T-cell (primary cell): ENCODE measurements at regions not wholly inside any gene's neighbourhood (a gene's known extent, or its start where the extent isn't known, plus 50 kb on each side); places are given as distances from the start of the nearest gene placed in this dataset.

Experiments
- ATAC-seq, 4 experiments: fragments of 200-7000 bp in 3 of 4; fragments of 150-1000 bp in 1 of 4; cut with Tn5 transposase; replicated peaks in 1 of 4; 1 replicate in 3 of 4; 2 replicates in 1 of 4; pipeline ENCODE4 v1.10.0; 2021; ENCODE audit warnings: moderate library complexity in 3 of 4, mild to moderate bottlenecking in 2 of 4, moderate number of reproducible peaks in 1 of 4
- CTCF ChIA-PET, 2 donors: fragments of 300-600 bp; sonication (Branson Sonifier 250); formaldehyde crosslinking; loops; one replicate each; lab custom pipeline; 2022; ENCODE audit warnings: antibody characterized with exemption in 2 of 2; lab: Charles Lee
- POLR2A ChIA-PET, 2 donors: fragments of 300-600 bp; sonication (Branson Sonifier 250); formaldehyde crosslinking; loops; one replicate each; lab custom pipeline; 2022; ENCODE audit warnings: antibody characterized with exemption in 2 of 2; lab: Charles Lee
- DNase-seq, 35 experiments: peaks; one replicate each; pipeline versions ENCODE4 v3.0.0 to v3.0.0-alpha.2; 2013 to 2023
- H3K27ac ChIP-seq: one replicate; pipeline ENCODE4 v1.5.1; 2013; ENCODE audit warnings: low read length
- H3K27me3 ChIP-seq, 2 experiments: replicated peaks in 1 of 2; 1 replicate in 1 of 2; 2 replicates in 1 of 2; pipeline versions ENCODE4 v1.6.1 to v1.7.0; 2013; ENCODE audit warnings: low read length in 1 of 2, mixed read lengths in 1 of 2; ENCODE audit not compliant: control insufficient read depth in 2 of 2, insufficient read depth in 2 of 2; ENCODE audit errors: extremely low read depth in 1 of 2
- H3K36me3 ChIP-seq, 2 donors: 1 replicate in 1 of 2; 2 replicates in 1 of 2; pipeline versions ENCODE4 v1.6.1 to v1.7.0; 2013; ENCODE audit warnings: low read length in 1 of 2; ENCODE audit not compliant: control insufficient read depth in 2 of 2, insufficient read depth in 1 of 2; ENCODE audit errors: extremely low read depth in 1 of 2
- H3K4me1 ChIP-seq, 2 experiments: 1 replicate in 1 of 2; 2 replicates in 1 of 2; pipeline versions ENCODE4 v1.6.1 to v1.7.0; 2013; ENCODE audit warnings: low read length in 2 of 2, mixed read lengths in 1 of 2; ENCODE audit not compliant: insufficient read depth in 2 of 2, control insufficient read depth in 1 of 2; ENCODE audit errors: extremely low read depth in 1 of 2
- H3K4me3 ChIP-seq, 2 donors: 1 replicate in 1 of 2; 2 replicates in 1 of 2; pipeline versions ENCODE4 v1.5.1 to v1.7.0; 2013; ENCODE audit warnings: mild to moderate bottlenecking in 2 of 2, low read length in 1 of 2, moderate library complexity in 1 of 2; ENCODE audit not compliant: control insufficient read depth in 1 of 2; ENCODE audit errors: extremely low read depth in 1 of 2
- H3K9me3 ChIP-seq: 2 replicates; pipeline ENCODE4 v1.7.0; 2013
- H3K27ac Mint-ChIP-seq, 2 donors: one replicate each; pipeline ENCODE4 v1.8.0; 2020 to 2021; ENCODE audit warnings: mild to moderate bottlenecking in 2 of 2, mixed read lengths in 2 of 2
- H3K27me3 Mint-ChIP-seq, 2 donors: one replicate each; pipeline ENCODE4 v1.8.0; 2021 to 2022; ENCODE audit warnings: mixed read lengths in 2 of 2
- H3K36me3 Mint-ChIP-seq: one replicate; pipeline ENCODE4 v1.8.0; 2021; ENCODE audit warnings: mixed read lengths
- H3K4me1 Mint-ChIP-seq, 3 donors: one replicate each; pipeline ENCODE4 v1.8.0; 2020 to 2022; ENCODE audit warnings: mixed read lengths in 3 of 3, mild to moderate bottlenecking in 1 of 3
- H3K4me3 Mint-ChIP-seq, 3 donors: one replicate each; pipeline ENCODE4 v1.8.0; 2020 to 2022; ENCODE audit warnings: mild to moderate bottlenecking in 3 of 3, mixed read lengths in 3 of 3, moderate library complexity in 3 of 3
- H3K9me3 Mint-ChIP-seq, 3 donors: one replicate each; pipeline ENCODE4 v1.8.0; 2020 to 2022; ENCODE audit warnings: mixed read lengths in 3 of 3
- WGBS: methylation state at CpG from one replicate; pipeline ENCODE4 v1.1.5; 2013; ENCODE audit warnings: missing lambda C conversion rate; ENCODE audit not compliant: insufficient coverage; 5-methylcytosine and 5-hydroxymethylcytosine counted together

GRCh38 chr21:32122082-32122481, 156.8 kb downstream of the MIS18A start:
- no peaks in the 10 kb centered on the region for H3K36me3 Mint-ChIP-seq
- DNase-seq (no peak), ATAC-seq (no peak)
- H3K4me1 Mint-ChIP-seq, result no peaks in the 10 kb centered on the region
- Histone ChIP-seq H3K27ac (no peak overlapping the region), H3K9me3 (no peaks in the 10 kb centered on the region), H3K36me3 (no peaks in the 10 kb centered on the region), H3K4me1 (no peaks in the 10 kb centered on the region), H3K27me3 (peaks cover 0 to 4% of the 10 kb centered on the region in 2 experiments), H3K4me3 (no peak overlapping the region)
- ChIA-PET CTCF (no interaction called here), POLR2A (no interaction called here)
- H3K9me3 Mint-ChIP-seq, result peaks cover 2 to 14% (median 3%) of the 10 kb centered on the region in 3 donors
- WGBS, result 92% methylated on average over 2 of the region's 2 CpGs
- no peak overlapping the region for H3K4me3 Mint-ChIP-seq
- peaks cover 10 to 25% of the 10 kb centered on the region in 2 donors for H3K27me3 Mint-ChIP-seq
- H3K27ac Mint-ChIP-seq, result no peak overlapping the region

- no peaks in the 10 kb centered on the region for H3K9me3 ChIP-seq
- no peak overlapping the region for H3K4me3 ChIP-seq
- Mint-ChIP-seq H3K4me1 (no peaks in the 10 kb centered on the region), H3K36me3 (no peaks in the 10 kb centered on the region), H3K27me3 (peaks cover 9 to 17% of the 10 kb centered on the region in 2 donors), H3K27ac (no peak overlapping the region), H3K4me3 (no peak overlapping the region), H3K9me3 (peaks cover 2 to 14% (median 3%) of the 10 kb centered on the region in 3 donors)
- ATAC-seq, result no peak
- no peak overlapping the region for H3K27ac ChIP-seq
- no peaks in the 10 kb centered on the region for H3K36me3 ChIP-seq
- peaks cover 0 to 4% of the 10 kb centered on the region in 2 experiments for H3K27me3 ChIP-seq
- H3K4me1 ChIP-seq, result no peaks in the 10 kb centered on the region
- CTCF ChIA-PET, result no interaction called here
- DNase-seq, result no peak
- POLR2A ChIA-PET, result no interaction called here
- 90% methylated on average over 2 of the region's 3 CpGs for WGBS
Measured at GRCh38 chr21:32120230-32120629, 158.6 kb downstream of the MIS18A start.

GRCh38 chr21:32119811-32120210, 159.0 kb downstream of the MIS18A start:
- no peak for ATAC-seq
- no peak overlapping the region for H3K27ac ChIP-seq
- POLR2A ChIA-PET, result no interaction called here

GRCh38 chr21:32119389-32119788, 159.5 kb downstream of the MIS18A start:
- WGBS, result no CpG with 5 or more reads among the region's 4 CpGs
- H3K4me3 Mint-ChIP-seq, result no peak overlapping the region
- H3K27me3 Mint-ChIP-seq, result peaks cover 6 to 17% of the 10 kb centered on the region in 2 donors
- no peak overlapping the region for H3K27ac Mint-ChIP-seq
- ChIA-PET CTCF (no interaction called here), POLR2A (no interaction called here)
- Histone ChIP-seq H3K27ac (no peak overlapping the region), H3K36me3 (no peaks in the 10 kb centered on the region), H3K4me1 (no peaks in the 10 kb centered on the region), H3K9me3 (no peaks in the 10 kb centered on the region), H3K4me3 (no peak overlapping the region), H3K27me3 (peaks cover 0 to 4% of the 10 kb centered on the region in 2 experiments)
- H3K9me3 Mint-ChIP-seq, result peaks cover 0 to 11% (median 2%) of the 10 kb centered on the region in 3 donors
- no peaks in the 10 kb centered on the region for H3K4me1 Mint-ChIP-seq
- no peaks in the 10 kb centered on the region for H3K36me3 Mint-ChIP-seq
- ATAC-seq (no peak), DNase-seq (no peak)

More at GRCh38 chr21:32119811-32120210, 159.0 kb downstream of the MIS18A start:
- H3K27me3 Mint-ChIP-seq, result peaks cover 9 to 17% of the 10 kb centered on the region in 2 donors
- no peak overlapping the region for H3K27ac Mint-ChIP-seq
- no CpG with 5 or more reads among the region's 1 CpG for WGBS
- H3K4me1 ChIP-seq, result no peaks in the 10 kb centered on the region
- H3K9me3 Mint-ChIP-seq, result peaks cover 2 to 14% (median 3%) of the 10 kb centered on the region in 3 donors
- no peaks in the 10 kb centered on the region for H3K36me3 ChIP-seq
- CTCF ChIA-PET, result no interaction called here
- no peak overlapping the region for H3K4me3 ChIP-seq
- H3K36me3 Mint-ChIP-seq, result no peaks in the 10 kb centered on the region
- H3K4me3 Mint-ChIP-seq, result no peak overlapping the region
- no peak for DNase-seq
- H3K27me3 ChIP-seq, result peaks cover 0 to 4% of the 10 kb centered on the region in 2 experiments
- no peaks in the 10 kb centered on the region for H3K4me1 Mint-ChIP-seq
- H3K9me3 ChIP-seq, result no peaks in the 10 kb centered on the region

- WGBS, result 89% methylated on average over 3 of the region's 11 CpGs
- Mint-ChIP-seq H3K27me3 (peaks cover 11 to 14% of the 10 kb centered on the region in 2 donors), H3K27ac (no peak overlapping the region), H3K4me3 (no peak overlapping the region), H3K4me1 (no peaks in the 10 kb centered on the region), H3K36me3 (no peaks in the 10 kb centered on the region), H3K9me3 (no peaks in the 10 kb centered on the region)
- Histone ChIP-seq H3K27me3 (no peaks in the 10 kb centered on the region), H3K36me3 (no peaks in the 10 kb centered on the region), H3K9me3 (no peaks in the 10 kb centered on the region), H3K27ac (no peak overlapping the region), H3K4me1 (no peaks in the 10 kb centered on the region), H3K4me3 (no peak overlapping the region)
- ChIA-PET POLR2A (no interaction called here), CTCF (no interaction called here)
- DNase-seq, result no peak
- ATAC-seq, result no peak
Measured at GRCh38 chr21:32114419-32115035, 164.3 kb downstream of the MIS18A start.

GRCh38 chr21:32113486-32113885, 165.4 kb downstream of the MIS18A start:
- Histone ChIP-seq H3K36me3 (no peaks in the 10 kb centered on the region), H3K4me1 (no peaks in the 10 kb centered on the region), H3K27ac (no peak overlapping the region), H3K27me3 (no peaks in the 10 kb centered on the region), H3K4me3 (no peak overlapping the region), H3K9me3 (no peaks in the 10 kb centered on the region)
- Mint-ChIP-seq H3K4me1 (no peaks in the 10 kb centered on the region), H3K9me3 (no peaks in the 10 kb centered on the region), H3K27me3 (peaks cover 11 to 14% of the 10 kb centered on the region in 2 donors), H3K4me3 (no peak overlapping the region), H3K36me3 (no peaks in the 10 kb centered on the region), H3K27ac (no peak overlapping the region)
- ChIA-PET POLR2A (no interaction called here), CTCF (no interaction called here)
- DNase-seq (no peak), ATAC-seq (no peak)
- 83% methylated on average over 2 of the region's 3 CpGs for WGBS
